ENCODE measurements at regions not wholly inside any gene's neighbourhood (a gene's known extent, or its start where the extent isn't known, plus 50 kb on each side); places are given as distances from the start of the nearest gene placed in this dataset.

GRCh38 chr4:156188596-156188995 is 234.9 kb upstream of the CTSO start:
- no peak for DNase-seq (ENCODE audit: low read depth)
- in situ Hi-C loops (cut with HindIII; ENCODE audit: low sequenced_read_pairs), result no loop called here
- TF ChIP-seq CTCF (IDR thresholded peaks at IDR 0.05; ENCODE audit: low read depth, low read length, missing control alignments), result no peak
- no peak overlapping the region for H3K4me3 ChIP-seq (ENCODE audit: low read depth, low read length)

- in situ Hi-C loops (cut with HindIII; ENCODE audit: low sequenced_read_pairs), result no loop called here
Observed at GRCh38 chr4:156186111-156186510, 232.4 kb upstream of the CTSO start.

GRCh38 chr4:156185514-156186055 is 231.9 kb upstream of the CTSO start:
- no peak for TF ChIP-seq CTCF (IDR thresholded peaks at IDR 0.05; ENCODE audit: low read depth, low read length, missing control alignments)

More at GRCh38 chr4:156186111-156186510, 232.4 kb upstream of the CTSO start:
- H3K4me3 ChIP-seq (ENCODE audit: low read depth, low read length), result no peak overlapping the region
- no peak for DNase-seq (ENCODE audit: low read depth)
- TF ChIP-seq CTCF (IDR thresholded peaks at IDR 0.05; ENCODE audit: low read depth, low read length, missing control alignments), result no peak

GRCh38 chr4:156182269-156182668 is 228.6 kb upstream of the CTSO start:
- no peak for TF ChIP-seq CTCF (IDR thresholded peaks at IDR 0.05; ENCODE audit: low read depth, low read length, missing control alignments)
- in situ Hi-C loops (cut with HindIII; ENCODE audit: low sequenced_read_pairs), result no loop called here
- no peak for DNase-seq (ENCODE audit: low read depth)
- H3K4me3 ChIP-seq (ENCODE audit: low read depth, low read length), result no peak overlapping the region

More at GRCh38 chr4:156185514-156186055, 231.9 kb upstream of the CTSO start:
- in situ Hi-C loops (cut with HindIII; ENCODE audit: low sequenced_read_pairs), result no loop called here
- DNase-seq (ENCODE audit: low read depth), result no peak
- H3K4me3 ChIP-seq (ENCODE audit: low read depth, low read length), result no peak overlapping the region

- no peak for TF ChIP-seq CTCF (IDR thresholded peaks at IDR 0.05; ENCODE audit: low read depth, low read length, missing control alignments)
- in situ Hi-C loops (cut with HindIII; ENCODE audit: low sequenced_read_pairs), result no loop called here
- H3K4me3 ChIP-seq (ENCODE audit: low read depth, low read length), result no peak overlapping the region
- DNase-seq (ENCODE audit: low read depth), result no peak
Observed at GRCh38 chr4:156177941-156178340, 224.3 kb upstream of the CTSO start.

GRCh38 chr4:156176896-156177295 is 223.2 kb upstream of the CTSO start:
- no peak for TF ChIP-seq CTCF (IDR thresholded peaks at IDR 0.05; ENCODE audit: low read depth, low read length, missing control alignments)
- H3K4me3 ChIP-seq (ENCODE audit: low read depth, low read length), result no peak overlapping the region
- DNase-seq (ENCODE audit: low read depth), result no peak
- in situ Hi-C loops (cut with HindIII; ENCODE audit: low sequenced_read_pairs), result no loop called here

Measured in astrocyte of the cerebellum (primary cell).